ENCODE measurements at regions not wholly inside any gene's neighbourhood (a gene's known extent, or its start where the extent isn't known, plus 50 kb on each side); places are given as distances from the start of the nearest gene placed in this dataset.

GRCh38 chr7:12864470-12865046 lies 177.1 kb downstream of the ARL4A start:
- no peak for DNase-seq (ENCODE audit: low spot score in 2 of 2)

DNA sequence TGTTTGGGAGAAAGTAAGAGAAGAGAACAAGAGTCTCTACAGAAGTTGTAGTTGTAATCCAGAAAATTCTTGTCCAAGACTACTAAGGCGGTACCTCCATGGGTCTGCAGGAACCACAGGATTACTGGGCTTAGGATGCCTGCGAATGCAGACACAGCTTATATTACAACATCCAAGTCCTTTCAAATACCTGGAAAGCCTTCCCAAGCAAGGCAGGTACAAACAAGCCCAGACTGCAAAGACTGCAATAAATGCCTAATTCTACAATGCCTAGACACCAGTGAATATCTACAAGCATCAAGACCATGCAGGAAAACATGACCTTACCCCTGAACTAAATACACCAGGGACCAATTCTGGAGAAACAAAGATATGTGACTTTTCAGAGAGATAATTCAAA lies 178.2 kb downstream of the ARL4A start:
- TF ChIP-seq, protein P1, sequence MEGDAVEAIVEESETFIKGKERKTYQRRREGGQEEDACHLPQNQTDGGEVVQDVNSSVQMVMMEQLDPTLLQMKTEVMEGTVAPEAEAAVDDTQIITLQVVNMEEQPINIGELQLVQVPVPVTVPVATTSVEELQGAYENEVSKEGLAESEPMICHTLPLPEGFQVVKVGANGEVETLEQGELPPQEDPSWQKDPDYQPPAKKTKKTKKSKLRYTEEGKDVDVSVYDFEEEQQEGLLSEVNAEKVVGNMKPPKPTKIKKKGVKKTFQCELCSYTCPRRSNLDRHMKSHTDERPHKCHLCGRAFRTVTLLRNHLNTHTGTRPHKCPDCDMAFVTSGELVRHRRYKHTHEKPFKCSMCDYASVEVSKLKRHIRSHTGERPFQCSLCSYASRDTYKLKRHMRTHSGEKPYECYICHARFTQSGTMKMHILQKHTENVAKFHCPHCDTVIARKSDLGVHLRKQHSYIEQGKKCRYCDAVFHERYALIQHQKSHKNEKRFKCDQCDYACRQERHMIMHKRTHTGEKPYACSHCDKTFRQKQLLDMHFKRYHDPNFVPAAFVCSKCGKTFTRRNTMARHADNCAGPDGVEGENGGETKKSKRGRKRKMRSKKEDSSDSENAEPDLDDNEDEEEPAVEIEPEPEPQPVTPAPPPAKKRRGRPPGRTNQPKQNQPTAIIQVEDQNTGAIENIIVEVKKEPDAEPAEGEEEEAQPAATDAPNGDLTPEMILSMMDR (IDR thresholded peaks at IDR 0.05): no peak
- no peak for TF ChIP-seq POLR2A (IDR thresholded peaks at IDR 0.05)
- WGBS, 2 donors: 51 to 54% methylated on average over 2 of the region's 2 CpGs
- no peak for DNase-seq (ENCODE audit: low spot score in 2 of 2)
- intact Hi-C loops (cut with DNase I; ENCODE audit: low total_unique reads): no loop called here
- H3K4me3 ChIP-seq (ENCODE audit: low read depth, poor library complexity, severe bottlenecking): no peak overlapping the region

More at GRCh38 chr7:12864470-12865046, 177.1 kb downstream of the ARL4A start:
- WGBS, 2 donors: 83 to 98% methylated on average over 8 to 9 of the region's 11 CpGs
- intact Hi-C loops (cut with DNase I; ENCODE audit: low total_unique reads): no loop called here
- TF ChIP-seq, protein P1 (IDR thresholded peaks at IDR 0.05): no peak
- no peak for TF ChIP-seq POLR2A (IDR thresholded peaks at IDR 0.05)
- no peak overlapping the region for H3K4me3 ChIP-seq (ENCODE audit: low read depth, poor library complexity, severe bottlenecking)

GRCh38 chr7:12866207-12866606 lies 178.8 kb downstream of the ARL4A start:
- WGBS, 2 donors: 66 to 67% methylated on average over 4 of the region's 4 CpGs
- DNase-seq (ENCODE audit: low spot score in 2 of 2): no peak
- intact Hi-C loops (cut with DNase I; ENCODE audit: low total_unique reads): no loop called here

DNA sequence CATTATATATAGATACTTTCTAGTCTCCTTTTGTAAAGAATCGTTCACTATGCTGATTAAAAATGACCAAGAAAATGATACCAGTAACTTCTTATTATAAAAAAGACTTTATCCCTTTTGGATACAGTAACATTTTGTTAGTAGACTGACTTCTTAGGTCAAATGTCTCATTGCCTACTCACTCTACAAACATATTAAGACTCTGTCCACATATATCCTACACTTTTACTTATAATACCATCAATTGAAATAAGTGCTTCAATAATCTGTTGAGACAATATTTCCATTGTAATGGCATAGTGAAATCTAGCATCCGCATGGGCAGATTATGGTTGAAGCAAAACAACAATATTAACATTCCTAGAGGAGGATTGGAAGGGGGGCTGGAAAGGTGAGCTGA lies 180.6 kb downstream of the ARL4A start:
- WGBS, 2 donors: 91 to 92% methylated on average over 2 of the region's 2 CpGs
- no peak for DNase-seq (ENCODE audit: low spot score in 2 of 2)
- no peak for TF ChIP-seq POLR2A (IDR thresholded peaks at IDR 0.05)
- TF ChIP-seq, protein P1 (IDR thresholded peaks at IDR 0.05): no peak
- H3K4me3 ChIP-seq (ENCODE audit: low read depth, poor library complexity, severe bottlenecking): no peak overlapping the region
- intact Hi-C loops (cut with DNase I; ENCODE audit: low total_unique reads): no loop called here

More at GRCh38 chr7:12866207-12866606, 178.8 kb downstream of the ARL4A start:
- TF ChIP-seq, protein P1 (IDR thresholded peaks at IDR 0.05): no peak
- TF ChIP-seq POLR2A (IDR thresholded peaks at IDR 0.05): no peak
- no peak overlapping the region for H3K4me3 ChIP-seq (ENCODE audit: low read depth, poor library complexity, severe bottlenecking)

DNA sequence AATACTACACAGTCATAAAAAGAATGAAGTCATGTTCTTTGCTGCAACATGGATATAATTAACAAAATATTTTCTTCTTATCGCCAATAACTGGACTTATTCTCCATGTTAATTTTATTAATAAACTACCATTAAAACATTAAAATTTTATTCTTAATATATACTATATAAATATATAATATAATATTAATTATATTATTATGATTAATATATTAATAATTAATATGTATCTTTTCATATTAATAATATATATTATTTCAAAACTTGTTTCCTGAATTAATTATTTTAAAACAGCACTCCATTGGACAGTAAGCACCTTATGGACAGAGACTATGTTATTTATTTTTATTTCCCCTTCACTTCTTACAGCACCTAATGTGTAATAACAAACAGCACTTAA lies 182.8 kb downstream of the ARL4A start:
- no peak for TF ChIP-seq POLR2A (IDR thresholded peaks at IDR 0.05)
- TF ChIP-seq, protein P1 (IDR thresholded peaks at IDR 0.05): no peak
- intact Hi-C loops (cut with DNase I; ENCODE audit: low total_unique reads): no loop called here
- WGBS, 2 donors: 97 to 98% methylated on average over 1 of the region's 1 CpG
- H3K4me3 ChIP-seq (ENCODE audit: low read depth, poor library complexity, severe bottlenecking): no peak overlapping the region
- no peak for DNase-seq (ENCODE audit: low spot score in 2 of 2)

DNA sequence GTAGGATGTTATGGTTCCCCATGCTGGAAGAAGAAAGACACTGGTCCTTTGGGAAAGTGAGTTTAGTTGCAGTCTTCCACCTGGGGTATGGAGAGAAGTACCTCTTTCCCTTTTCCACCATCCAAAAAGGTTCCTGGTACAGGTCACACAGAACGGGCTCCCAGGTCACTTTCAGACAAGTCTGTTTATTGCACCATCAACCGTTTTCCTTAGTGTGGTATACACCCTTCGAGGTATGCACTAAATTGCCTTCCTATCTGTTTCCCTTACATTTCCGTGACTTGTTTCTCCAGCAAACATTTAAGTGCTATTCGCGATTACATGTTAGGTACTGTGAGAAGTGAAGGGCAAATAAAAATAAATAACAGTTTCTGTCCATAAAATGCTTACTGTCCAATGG lies 185.1 kb downstream of the ARL4A start:
- no peak for DNase-seq (ENCODE audit: low spot score in 2 of 2)
- 88% methylated on average over 6 of the region's 6 CpGs for WGBS, 2 donors
- no peak for TF ChIP-seq POLR2A (IDR thresholded peaks at IDR 0.05)
- intact Hi-C loops (cut with DNase I; ENCODE audit: low total_unique reads): no loop called here
- H3K4me3 ChIP-seq (ENCODE audit: low read depth, poor library complexity, severe bottlenecking): no peak overlapping the region
